ENCODE measurements at regions not wholly inside any gene's neighbourhood (a gene's known extent, or its start where the extent isn't known, plus 50 kb on each side); places are given as distances from the start of the nearest gene placed in this dataset.
"Not testable (repeated sequence)": the region's sequence is repeated elsewhere in the genome, so short reads cannot be mapped to it uniquely, and the experiment has no call there.

DNA sequence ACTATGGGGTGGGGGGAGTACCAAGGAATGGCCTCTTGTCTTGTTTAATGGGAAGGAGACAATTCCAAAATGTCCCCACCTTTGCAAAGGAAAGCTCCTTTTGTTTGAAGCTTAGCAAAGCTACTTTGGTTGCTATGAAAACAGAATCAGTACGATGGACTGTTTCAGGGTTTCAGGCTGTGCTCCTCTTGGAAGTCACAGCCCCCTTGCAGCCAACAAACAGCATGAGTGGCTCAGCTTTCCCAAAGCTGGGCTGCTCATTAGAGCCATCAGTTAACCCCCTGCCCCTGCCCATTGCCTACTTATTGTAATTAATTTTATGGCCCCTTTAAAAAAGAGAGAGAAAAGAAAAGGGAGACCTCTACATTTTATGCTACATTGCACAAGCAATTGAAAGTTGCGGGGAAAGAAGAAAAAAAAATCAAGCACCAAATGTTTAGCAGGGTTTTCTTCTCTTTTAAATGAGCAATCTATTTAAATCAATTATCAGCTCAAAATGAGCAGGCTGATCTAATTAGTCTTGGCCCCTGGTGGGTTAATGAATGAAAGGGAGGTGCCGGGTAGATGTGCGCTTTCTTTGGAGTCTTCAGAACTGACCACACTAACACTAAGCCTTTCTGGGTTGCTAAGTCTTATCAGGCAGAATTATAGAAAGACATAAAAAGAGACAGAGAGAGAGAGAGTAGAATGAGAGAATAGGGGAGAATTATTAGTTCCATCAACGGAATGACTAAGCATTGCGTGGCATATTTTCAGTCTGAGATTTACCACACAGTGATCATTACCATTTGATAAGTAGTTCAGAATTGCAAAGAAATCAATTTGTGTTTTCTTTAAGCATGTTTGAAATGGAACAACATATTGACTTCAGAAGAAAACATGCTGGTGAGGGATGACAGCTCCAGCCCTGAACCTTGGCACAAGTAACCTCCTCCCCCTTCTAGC lies 284.9 kb downstream of the INSIG2 start:
- DNase-seq: no peak

- peak; percentile 63 for DNase-seq
These were observed 283.2 kb downstream of the INSIG2 start for GRCh38 chr2:118371515-118371914.

DNA sequence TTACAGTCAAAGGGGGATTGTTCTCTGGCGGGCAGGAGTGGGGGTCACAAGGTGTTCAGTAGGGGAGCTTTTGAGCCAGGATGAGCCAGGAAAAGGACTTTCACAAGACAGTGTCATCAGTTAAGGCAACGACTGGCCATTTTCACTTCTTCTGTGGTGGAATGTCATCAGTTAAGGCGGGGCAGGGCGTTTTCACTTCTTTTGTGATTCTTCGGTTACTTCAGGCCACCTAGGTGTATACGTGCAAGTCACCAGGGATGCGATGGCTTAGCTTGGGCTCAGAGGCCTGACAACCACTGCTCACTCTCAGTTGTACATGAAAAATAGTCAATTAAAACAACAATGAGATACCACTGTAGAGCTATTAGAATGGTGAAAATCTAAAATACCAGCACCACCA lies 281.2 kb downstream of the INSIG2 start:
- not testable (repeated sequence) for DNase-seq

DNA sequence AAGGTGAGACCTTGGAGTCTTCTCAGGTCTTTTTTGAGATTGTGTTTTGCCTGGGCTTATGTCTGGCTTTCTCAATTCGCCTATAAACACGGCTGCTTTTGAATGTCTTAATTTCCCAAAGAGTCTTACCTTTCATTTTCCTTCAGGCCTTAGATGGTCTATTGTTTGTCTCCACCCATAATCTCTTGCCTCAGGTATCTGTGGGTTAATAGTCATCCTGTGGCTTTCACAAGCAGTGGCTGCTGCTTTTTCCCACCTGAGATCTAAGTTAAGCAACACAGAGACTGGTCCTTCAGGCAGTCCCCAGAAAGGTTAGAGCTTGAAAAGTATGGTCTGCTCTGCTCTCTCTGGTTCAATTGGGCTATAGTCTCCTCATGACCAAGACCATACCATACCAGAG lies 275.3 kb downstream of the INSIG2 start:
- DNase-seq: no peak

DNA sequence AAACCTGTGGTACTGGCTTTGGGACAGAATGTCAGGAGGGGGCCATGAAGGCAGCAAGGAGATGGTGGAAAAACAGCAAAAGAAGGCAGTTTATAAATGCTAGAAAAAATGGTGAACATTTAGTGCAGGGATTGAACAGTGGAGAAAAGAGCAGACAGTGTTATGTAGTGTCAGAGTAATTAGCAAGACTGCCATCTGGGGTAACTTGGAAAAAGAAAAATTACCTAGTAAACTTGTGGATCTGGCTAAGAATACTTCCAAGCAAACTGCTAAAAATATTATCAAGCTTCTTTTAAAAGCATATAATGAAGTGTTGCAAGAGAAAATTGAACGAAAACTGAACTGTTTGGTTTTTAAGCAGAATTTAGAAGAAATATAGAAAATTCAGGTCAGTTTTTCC lies 267.8 kb downstream of the INSIG2 start:
- no peak for DNase-seq

GRCh38 chr2:118351796-118352195 lies 263.5 kb downstream of the INSIG2 start:
- DNase-seq: no peak

DNA sequence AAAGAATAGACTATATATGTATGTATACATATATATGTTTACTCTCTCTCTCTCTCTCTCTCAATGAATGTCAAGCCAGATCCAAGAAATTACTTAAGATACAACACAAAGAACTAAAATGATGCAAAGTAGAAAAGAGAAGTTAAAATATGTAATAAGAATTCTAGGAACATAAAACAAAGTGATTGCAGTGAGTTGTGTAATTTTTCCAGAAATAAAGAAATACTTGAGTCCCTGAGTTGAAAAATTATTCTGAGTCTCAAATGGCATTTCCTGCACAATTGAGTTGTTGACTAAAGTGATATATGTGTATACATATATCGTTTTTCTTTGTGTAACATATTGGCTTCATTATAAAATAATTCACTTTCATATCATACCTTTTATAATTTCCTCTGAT lies 262.4 kb downstream of the INSIG2 start:
- no peak for DNase-seq

- DNase-seq: no peak
These were observed 261.1 kb downstream of the INSIG2 start for GRCh38 chr2:118349365-118349764.

GRCh38 chr2:118348380-118349034 lies 260.2 kb downstream of the INSIG2 start:
- no peak for DNase-seq

DNA sequence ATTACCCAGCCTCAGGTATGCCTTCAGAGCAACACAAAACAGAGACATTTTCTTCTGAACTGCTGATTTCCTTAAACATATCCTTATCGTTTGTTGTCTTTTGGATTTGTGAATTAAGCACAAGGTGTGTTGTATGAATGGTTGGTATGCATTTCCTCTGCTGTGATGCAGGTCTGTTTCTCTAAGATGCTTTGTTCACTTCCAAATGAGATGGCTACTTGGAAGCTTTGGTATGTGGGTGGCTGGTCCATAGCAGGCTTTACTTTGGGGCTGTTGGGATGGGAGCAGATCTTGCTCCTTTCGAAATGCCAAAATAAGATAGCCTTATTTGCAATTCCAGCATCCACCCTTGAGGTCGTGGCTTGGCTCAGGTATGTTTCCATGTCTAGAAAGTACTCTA lies 257.2 kb downstream of the INSIG2 start:
- DNase-seq: no peak

DNA sequence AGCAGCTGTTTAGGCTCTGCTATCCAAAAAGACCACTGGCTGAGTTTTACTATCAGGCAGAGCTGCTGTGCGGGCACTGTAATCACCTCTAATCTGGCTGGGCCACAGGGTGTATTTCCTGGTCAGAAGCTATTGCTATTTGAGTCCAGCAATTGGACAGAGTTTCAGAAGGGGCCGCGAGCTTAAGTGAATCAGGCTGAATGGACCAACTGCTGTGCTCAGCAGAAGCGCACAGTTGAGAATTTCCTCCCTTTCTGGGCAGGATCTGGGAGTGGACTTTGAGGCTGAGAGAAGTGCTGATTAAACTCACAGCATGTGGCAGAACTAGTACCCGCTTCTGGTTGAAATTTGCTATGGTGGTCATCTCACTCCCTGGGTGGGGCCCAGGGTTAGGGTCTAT lies 251.8 kb downstream of the INSIG2 start:
- DNase-seq: no peak

DNA sequence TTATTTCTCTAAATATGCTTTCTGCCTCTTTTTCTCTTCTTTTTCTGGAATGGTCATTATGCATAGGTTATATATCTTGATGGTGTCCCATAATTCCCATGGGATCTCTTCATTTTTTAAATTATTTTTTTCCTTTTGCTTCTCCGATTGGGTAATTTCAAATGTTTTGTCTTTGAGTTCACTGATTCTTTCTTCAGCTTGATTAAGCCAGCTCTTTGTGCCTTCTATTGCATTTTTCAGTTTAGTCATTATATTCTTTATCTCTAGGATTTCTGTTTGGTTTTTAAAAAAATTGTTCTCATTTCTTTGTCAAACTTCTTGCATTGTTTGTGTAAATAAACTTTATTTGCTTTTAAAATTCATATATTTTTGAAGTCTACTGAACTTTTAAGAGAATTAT lies 251.1 kb downstream of the INSIG2 start:
- DNase-seq: no peak

DNA sequence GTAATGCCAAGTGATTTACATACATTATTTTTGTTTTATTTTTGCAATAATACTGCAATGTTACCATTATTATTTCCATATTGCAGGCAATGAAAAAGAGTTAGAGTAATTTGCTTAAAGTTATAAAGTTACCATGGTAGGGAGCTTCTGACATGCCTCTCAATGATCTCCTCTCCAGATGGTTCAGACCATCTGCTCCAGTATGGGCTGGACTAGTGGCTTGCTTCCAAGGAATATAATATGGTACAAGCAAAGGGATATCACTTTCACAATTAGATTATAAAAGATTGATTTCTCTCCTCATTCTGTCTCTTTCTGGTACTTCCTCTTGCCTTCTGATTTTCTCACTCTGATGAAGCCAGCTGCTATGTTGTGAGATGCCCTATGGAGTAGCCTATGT lies 245.4 kb downstream of the INSIG2 start:
- DNase-seq: no peak

GRCh38 chr2:118325321-118325955 lies 237.2 kb downstream of the INSIG2 start:
- no peak for DNase-seq

DNA sequence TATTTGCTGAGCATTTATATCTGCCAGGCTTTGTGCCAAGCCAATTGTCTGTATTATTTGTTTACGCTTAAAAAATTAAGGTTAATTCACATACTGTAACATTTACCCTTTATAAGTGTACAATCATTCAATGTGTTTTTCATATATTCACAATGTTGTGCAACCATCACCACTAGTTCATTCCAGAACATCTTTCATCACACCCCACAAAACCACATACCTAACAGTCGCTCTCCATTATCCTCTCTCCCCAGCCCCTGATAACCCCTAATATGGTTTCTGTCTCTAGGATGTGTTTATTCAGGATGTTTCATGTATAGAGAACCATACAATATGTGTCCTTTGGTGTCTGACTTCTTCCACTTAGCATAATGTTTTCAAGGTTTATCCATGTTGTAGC lies 234.1 kb downstream of the INSIG2 start:
- no peak for DNase-seq

DNA sequence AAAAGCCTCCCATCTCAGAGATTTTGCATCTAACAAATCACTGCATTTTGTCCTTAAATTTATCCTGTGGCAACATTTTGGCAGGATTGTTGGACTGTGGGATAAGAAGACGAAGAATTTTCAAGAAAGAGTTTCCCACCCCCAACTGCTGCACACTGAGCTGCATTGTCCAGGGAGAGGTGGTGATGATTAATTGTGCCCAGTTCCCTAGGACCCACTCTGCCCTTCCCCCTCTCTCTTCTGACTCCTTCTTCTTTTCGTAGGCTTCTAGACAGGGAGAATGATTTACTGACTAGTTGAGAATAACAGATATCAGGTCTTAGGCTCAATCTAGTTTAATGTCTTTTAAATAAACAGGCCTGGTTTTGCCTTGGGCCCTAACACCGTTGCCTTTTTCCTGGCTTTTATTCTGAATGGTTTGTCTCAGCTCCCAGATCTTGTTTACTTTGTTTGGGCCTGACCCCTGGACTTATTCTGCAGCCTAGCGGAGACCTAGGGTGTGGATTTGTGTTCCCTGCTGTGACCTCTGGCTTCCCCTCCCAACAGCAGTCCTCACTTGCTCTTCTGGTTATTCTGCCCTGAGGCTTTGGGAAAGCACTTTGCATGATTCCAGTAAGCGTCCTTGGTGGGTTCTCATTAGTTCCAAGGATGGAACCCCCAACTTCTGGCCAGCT lies 233.3 kb downstream of the INSIG2 start:
- no peak for DNase-seq

DNA sequence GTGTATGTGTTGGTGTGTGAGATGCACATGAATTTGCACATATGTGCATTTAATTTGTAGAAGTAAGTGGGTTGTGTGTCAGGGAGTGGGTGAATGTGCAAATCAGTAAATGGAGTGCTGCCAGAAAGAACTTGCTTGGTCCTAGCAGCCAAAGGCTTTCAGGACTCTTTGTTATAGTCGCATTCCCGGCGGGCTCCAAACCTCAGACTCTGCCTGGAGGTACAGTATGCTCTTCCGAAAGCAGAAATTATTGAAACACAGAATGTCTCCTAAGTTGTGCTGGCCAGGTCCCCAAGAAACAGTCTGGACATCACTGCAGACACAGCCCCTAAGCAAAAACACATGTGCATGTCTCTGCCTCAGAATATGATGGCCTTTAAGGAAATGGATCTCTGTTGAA lies 232.4 kb downstream of the INSIG2 start:
- no peak for DNase-seq

GRCh38 chr2:118320196-118320595 lies 231.9 kb downstream of the INSIG2 start:
- no peak for DNase-seq

- DNase-seq: no peak
These were observed 231.0 kb downstream of the INSIG2 start for GRCh38 chr2:118319271-118319684.

- DNase-seq: no peak
These were observed 227.3 kb downstream of the INSIG2 start for GRCh38 chr2:118315606-118316005.

DNA sequence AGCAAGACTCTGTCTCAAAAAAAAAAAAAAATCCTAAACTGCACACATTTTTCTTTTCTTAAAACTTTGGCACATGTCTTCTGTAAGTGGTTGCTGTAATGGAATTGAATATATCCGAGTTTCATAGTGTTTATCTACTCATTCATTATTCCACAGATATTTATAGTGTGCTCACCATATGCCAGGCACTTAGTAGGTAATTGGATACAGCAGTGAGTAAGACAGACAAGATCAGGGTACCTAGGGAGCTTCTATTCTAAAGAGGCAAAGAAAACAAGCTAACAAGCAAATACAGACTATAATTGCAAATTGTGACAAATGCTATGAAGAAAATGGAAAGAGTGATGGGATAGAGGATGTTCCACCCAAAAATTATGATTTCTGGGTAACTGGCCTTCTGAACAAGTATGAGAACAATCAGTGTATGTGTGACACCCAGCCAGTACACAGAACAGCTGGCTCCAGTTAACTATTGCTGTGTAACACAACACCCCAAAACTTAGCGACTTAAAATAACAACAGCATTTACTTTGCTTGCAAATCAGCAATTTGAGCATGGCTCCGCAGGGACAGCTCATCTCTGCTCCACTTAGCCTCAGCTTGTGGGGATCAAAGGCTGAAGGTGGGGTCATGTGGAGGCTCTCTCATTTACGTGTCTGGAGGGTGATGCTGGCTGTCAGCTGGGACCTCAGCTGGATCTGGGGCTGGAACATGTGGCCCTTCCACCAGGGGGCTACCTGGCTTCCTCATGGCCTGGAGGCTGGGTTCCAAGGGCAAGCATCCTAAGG lies 224.9 kb downstream of the INSIG2 start:
- DNase-seq: peak; percentile 10

GRCh38 chr2:118310681-118311429 lies 222.6 kb downstream of the INSIG2 start:
- DNase-seq: peak; percentile 32
